ENCODE measurements at regions not wholly inside any gene's neighbourhood (a gene's known extent, or its start where the extent isn't known, plus 50 kb on each side); places are given as distances from the start of the nearest gene placed in this dataset.

DNA sequence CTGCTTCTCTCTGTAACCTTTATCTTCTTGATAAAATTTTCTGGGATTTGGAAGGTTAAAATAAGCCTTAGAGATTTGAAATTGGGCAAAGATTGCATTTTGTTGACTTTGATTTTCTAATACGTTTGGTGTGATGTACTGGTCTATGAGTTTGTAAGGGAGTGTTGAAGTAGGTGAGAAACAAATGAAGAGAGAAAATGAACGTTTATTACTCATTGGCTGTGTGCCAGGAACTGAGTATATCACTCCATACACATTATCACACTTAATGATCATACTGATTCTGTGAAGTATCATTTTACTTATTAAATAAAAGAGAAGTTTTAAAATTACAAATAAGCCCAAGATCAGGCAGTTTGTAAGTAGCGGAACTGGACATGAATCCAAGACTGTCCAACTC lies 795.1 kb upstream of the ZEB2 start:
- TF ChIP-seq, protein P1, sequence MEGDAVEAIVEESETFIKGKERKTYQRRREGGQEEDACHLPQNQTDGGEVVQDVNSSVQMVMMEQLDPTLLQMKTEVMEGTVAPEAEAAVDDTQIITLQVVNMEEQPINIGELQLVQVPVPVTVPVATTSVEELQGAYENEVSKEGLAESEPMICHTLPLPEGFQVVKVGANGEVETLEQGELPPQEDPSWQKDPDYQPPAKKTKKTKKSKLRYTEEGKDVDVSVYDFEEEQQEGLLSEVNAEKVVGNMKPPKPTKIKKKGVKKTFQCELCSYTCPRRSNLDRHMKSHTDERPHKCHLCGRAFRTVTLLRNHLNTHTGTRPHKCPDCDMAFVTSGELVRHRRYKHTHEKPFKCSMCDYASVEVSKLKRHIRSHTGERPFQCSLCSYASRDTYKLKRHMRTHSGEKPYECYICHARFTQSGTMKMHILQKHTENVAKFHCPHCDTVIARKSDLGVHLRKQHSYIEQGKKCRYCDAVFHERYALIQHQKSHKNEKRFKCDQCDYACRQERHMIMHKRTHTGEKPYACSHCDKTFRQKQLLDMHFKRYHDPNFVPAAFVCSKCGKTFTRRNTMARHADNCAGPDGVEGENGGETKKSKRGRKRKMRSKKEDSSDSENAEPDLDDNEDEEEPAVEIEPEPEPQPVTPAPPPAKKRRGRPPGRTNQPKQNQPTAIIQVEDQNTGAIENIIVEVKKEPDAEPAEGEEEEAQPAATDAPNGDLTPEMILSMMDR (IDR thresholded peaks at IDR 0.05; ENCODE audit: insufficient read depth, low read depth, low read length) = no peak
- no peak for TF ChIP-seq EZH2 (IDR thresholded peaks at IDR 0.05; ENCODE audit: insufficient read depth, low read length)

All from astrocyte (in vitro differentiated cells and primary cell).